Hematopoietic multipotent progenitor cell treated with erythropoietin and hydrocortisone succinate and interleukin-3 and kit ligand, for 6 days (in vitro differentiated cells): ENCODE measurements at regions not wholly inside any gene's neighbourhood (a gene's known extent, or its start where the extent isn't known, plus 50 kb on each side); places are given as distances from the start of the nearest gene placed in this dataset.
"Not testable (repeated sequence)": the region's sequence is repeated elsewhere in the genome, so short reads cannot be mapped to it uniquely, and the experiment has no call there.

ENCODE experiments used
- DNase-seq: peaks from one replicate; pipeline ENCODE4 v3.0.0-alpha.2; 2015

GRCh38 chr5:58357121-58357520, 102.8 kb downstream of the PLK2 start:
- no peak for DNase-seq

- DNase-seq = no peak
These were observed 103.2 kb downstream of the PLK2 start for GRCh38 chr5:58356662-58357061.

- no peak for DNase-seq
These were observed 105.1 kb downstream of the PLK2 start for GRCh38 chr5:58354827-58355226.

- DNase-seq = no peak
These were observed 105.9 kb downstream of the PLK2 start for GRCh38 chr5:58353992-58354391.

GRCh38 chr5:58351190-58351589, 108.7 kb downstream of the PLK2 start:
- DNase-seq = no peak

GRCh38 chr5:58348996-58349728, 110.7 kb downstream of the PLK2 start:
- DNase-seq = no peak

GRCh38 chr5:58346041-58346440, 113.8 kb downstream of the PLK2 start:
- no peak for DNase-seq

- DNase-seq = no peak
These were observed 118.4 kb downstream of the PLK2 start for GRCh38 chr5:58341476-58341875.

GRCh38 chr5:58335518-58335917, 124.4 kb downstream of the PLK2 start:
- no peak for DNase-seq

GRCh38 chr5:58334035-58334434, 125.9 kb downstream of the PLK2 start:
- no peak for DNase-seq

GRCh38 chr5:58330781-58331180, 129.1 kb downstream of the PLK2 start:
- DNase-seq = no peak

- DNase-seq = no peak
These were observed 132.6 kb downstream of the PLK2 start for GRCh38 chr5:58327289-58327688.

- DNase-seq = no peak
These were observed 133.9 kb downstream of the PLK2 start for GRCh38 chr5:58326022-58326421.

- DNase-seq = no peak
These were observed 137.4 kb downstream of the PLK2 start for GRCh38 chr5:58322453-58322852.

- no peak for DNase-seq
These were observed 141.4 kb downstream of the PLK2 start for GRCh38 chr5:58318468-58318867.

GRCh38 chr5:58317808-58318207, 142.1 kb downstream of the PLK2 start:
- no peak for DNase-seq

GRCh38 chr5:58317009-58317408, 142.9 kb downstream of the PLK2 start:
- no peak for DNase-seq

- no peak for DNase-seq
These were observed 144.1 kb downstream of the PLK2 start for GRCh38 chr5:58315794-58316193.

- DNase-seq = no peak
These were observed 145.3 kb downstream of the PLK2 start for GRCh38 chr5:58314356-58315210.

- no peak for DNase-seq
These were observed 147.6 kb downstream of the PLK2 start for GRCh38 chr5:58312299-58312698.

GRCh38 chr5:58311526-58311925, 148.4 kb downstream of the PLK2 start:
- no peak for DNase-seq

GRCh38 chr5:58308384-58308783, 151.5 kb downstream of the PLK2 start:
- DNase-seq = not testable (repeated sequence)

- DNase-seq = no peak
These were observed 159.5 kb downstream of the PLK2 start for GRCh38 chr5:58300346-58300895.

GRCh38 chr5:58299256-58299655, 160.6 kb downstream of the PLK2 start:
- DNase-seq = no peak
